ENCODE measurements at regions not wholly inside any gene's neighbourhood (a gene's known extent, or its start where the extent isn't known, plus 50 kb on each side); places are given as distances from the start of the nearest gene placed in this dataset.

GRCh38 chr2:203815541-203815898 is 52.1 kb upstream of the CTLA4 start:
- DNase-seq: no peak
- no peak for TF ChIP-seq CTCF (conservative IDR thresholded peaks at IDR 0.05)
- Histone ChIP-seq H3K9me3 (ENCODE audit: control insufficient read depth, low read depth, low read length) (no peaks in the 10 kb centered on the region), H3K18ac (ENCODE audit: insufficient read length, low read depth, low read length) (no peak overlapping the region), H2BK5ac (ENCODE audit: insufficient read length, low read length) (no peak overlapping the region), H4K20me1 (ENCODE audit: control insufficient read depth, insufficient read depth, insufficient read length) (no peaks in the 10 kb centered on the region), H2BK15ac (ENCODE audit: low read depth, low read length) (no peak overlapping the region), H3K4me2 (ENCODE audit: insufficient read depth, insufficient read length, low read length) (no peak overlapping the region), H4K5ac (ENCODE audit: insufficient read length, low read depth, low read length) (no peak overlapping the region), H2AK5ac (ENCODE audit: insufficient read length, low read length) (no peak overlapping the region), H3K27ac (ENCODE audit: insufficient read length, low read depth, low read length) (no peak overlapping the region), H3K79me2 (ENCODE audit: insufficient read depth, low read length) (no peaks in the 10 kb centered on the region), H2AFZ (ENCODE audit: low read length) (peak overlapping the region; percentile 1), H4K8ac (replicated peaks; ENCODE audit: insufficient read length, low read depth, low read length) (no peak overlapping the region), H3K56ac (ENCODE audit: insufficient read length, low read depth, low read length) (no peak overlapping the region), H3K14ac (ENCODE audit: insufficient read depth, low read length) (no peak overlapping the region), H3K79me1 (ENCODE audit: insufficient read depth, low read depth, low read length, poor library complexity, severe bottlenecking) (no peaks in the 10 kb centered on the region), H3T11ph (ENCODE audit: low read length) (no peak overlapping the region), H2BK120ac (ENCODE audit: low read depth, low read length, poor library complexity, severe bottlenecking) (no peak overlapping the region), H3K4ac (ENCODE audit: low read depth, low read length) (no peak overlapping the region), H3K23ac (ENCODE audit: insufficient read length, low read depth, low read length) (no peak overlapping the region), H3K9ac (ENCODE audit: extremely low read depth, insufficient read length, low read length) (no peak overlapping the region), H2BK12ac (ENCODE audit: insufficient read length, low read depth, low read length) (no peak overlapping the region), H3K23me2 (ENCODE audit: insufficient read length, low read depth, low read length, poor library complexity, severe bottlenecking) (no peaks in the 10 kb centered on the region), H4K91ac (ENCODE audit: insufficient read length, low read depth, low read length) (no peak overlapping the region), H3K4me1 (ENCODE audit: insufficient read depth, low read length) (peaks cover 4% of the 10 kb centered on the region), H2BK20ac (ENCODE audit: low read depth, low read length, poor library complexity, severe bottlenecking) (no peak overlapping the region), H3K27me3 (ENCODE audit: insufficient read depth, low read length) (no peaks in the 10 kb centered on the region)
- no peaks in the 10 kb centered on the region; the same call in none of the 2 replicates for H3K27me3 Mint-ChIP-seq (ENCODE audit: low read depth)
- H3K27ac Mint-ChIP-seq: peak overlapping the region in 1 of 3 experiments; percentile 75; a peak in 2 of 7 replicates
- H3K4me1 Mint-ChIP-seq: peaks cover 6 to 8% of the 10 kb centered on the region in 2 experiments; a peak in 3 of 4 replicates
- no CpG with 5 or more reads among the region's 2 CpGs for WGBS (ENCODE audit: extremely low coverage, insufficient read length, low lambda C conversion rate)
- H3K36me3 Mint-ChIP-seq (ENCODE audit: insufficient read depth in 1 of 3, low read depth in 3 of 3): no peaks in the 10 kb centered on the region
- H3K9me3 Mint-ChIP-seq: no peaks in the 10 kb centered on the region
- H3K4me3 Mint-ChIP-seq: no peak overlapping the region

All from H9 (cell line).